Fibroblast of lung (primary cell): ENCODE measurements at regions not wholly inside any gene's neighbourhood (a gene's known extent, or its start where the extent isn't known, plus 50 kb on each side); places are given as distances from the start of the nearest gene placed in this dataset.

Experiments used
- DNase-seq, 2 donors: peaks; one replicate each; pipeline versions ENCODE4 v3.0.0 to v3.0.0-alpha.2; 2010; ENCODE audit warnings: low read depth in 2 of 2
- H2AFZ ChIP-seq: 2 replicates; pipeline ENCODE4 v1.5.1; 2012; ENCODE audit warnings: low read length, control low read depth, inconsistent platforms
- H3K27ac ChIP-seq: 2 replicates; pipeline ENCODE4 v1.5.1; 2011; ENCODE audit warnings: low read length, control low read depth; ENCODE audit not compliant: insufficient read depth
- H3K27me3 ChIP-seq: 2 replicates; pipeline ENCODE4 v1.5.1; 2011; ENCODE audit warnings: mild to moderate bottlenecking, low read length; ENCODE audit not compliant: control insufficient read depth, insufficient read depth
- H3K36me3 ChIP-seq: 2 replicates; pipeline ENCODE4 v1.5.1; 2011; ENCODE audit warnings: low read length; ENCODE audit not compliant: control insufficient read depth, insufficient read depth
- H3K4me1 ChIP-seq: 2 replicates; pipeline ENCODE4 v1.5.1; 2011; ENCODE audit warnings: low read length; ENCODE audit not compliant: control insufficient read depth, insufficient read depth; ENCODE audit errors: extremely low read depth
- H3K4me2 ChIP-seq: 2 replicates; pipeline ENCODE4 v1.5.1; 2011; ENCODE audit warnings: low read length, control low read depth; ENCODE audit not compliant: insufficient read depth; ENCODE audit errors: extremely low read depth
- H3K4me3 ChIP-seq, 4 experiments: fragments of 200-600 bp in 1 of 4; sonication (generic) in 1 of 4; replicated peaks in 1 of 4; 2 replicates each; pipeline ENCODE4 v1.5.1; 2011 to 2016; ENCODE audit warnings: low read length in 4 of 4, low read depth in 3 of 4, mild to moderate bottlenecking in 3 of 4, control low read depth in 2 of 4, inconsistent platforms in 1 of 4, mixed read lengths in 1 of 4; ENCODE audit not compliant: insufficient read depth in 1 of 4; ENCODE audit errors: control extremely low read depth in 1 of 4
- H3K79me2 ChIP-seq: 2 replicates; pipeline ENCODE4 v1.5.1; 2012; ENCODE audit warnings: mild to moderate bottlenecking, low read length, inconsistent platforms; ENCODE audit not compliant: control insufficient read depth, insufficient read depth
- H3K9ac ChIP-seq: 2 replicates; pipeline ENCODE4 v1.5.1; 2011; ENCODE audit warnings: mild to moderate bottlenecking, low read length, control low read depth; ENCODE audit not compliant: insufficient read depth
- H3K9me3 ChIP-seq: 2 replicates; pipeline ENCODE4 v1.5.1; 2012; ENCODE audit warnings: low read depth, low read length; ENCODE audit not compliant: control insufficient read depth, insufficient read depth
- H4K20me1 ChIP-seq: 2 replicates; pipeline ENCODE4 v1.5.1; 2011; ENCODE audit warnings: low read length; ENCODE audit not compliant: control insufficient read depth, insufficient read depth; ENCODE audit errors: extremely low read depth
- CTCF ChIP-seq, 2 donors: IDR thresholded peaks in 1 of 2; conservative IDR thresholded peaks in 1 of 2; 1 replicate in 1 of 2; 2 replicates in 1 of 2; pipeline ENCODE4 v1.5.1; 2011 to 2012; ENCODE audit warnings: low read length in 2 of 2, control low read depth in 1 of 2, inconsistent platforms in 1 of 2, low read depth in 1 of 2, mild to moderate bottlenecking in 1 of 2
- EZH2 ChIP-seq: IDR thresholded peaks from 2 replicates; pipeline ENCODE4 v1.5.1; 2012; ENCODE audit warnings: low read length, control low read depth, mild to moderate bottlenecking; ENCODE audit errors: missing control alignments

- Histone ChIP-seq H2AFZ (no peak overlapping the region), H3K36me3 (no peaks in the 10 kb centered on the region), H3K27me3 (no peaks in the 10 kb centered on the region), H4K20me1 (no peaks in the 10 kb centered on the region), H3K27ac (no peak overlapping the region), H3K9me3 (no peaks in the 10 kb centered on the region), H3K4me2 (no peak overlapping the region), H3K4me1 (no peaks in the 10 kb centered on the region), H3K79me2 (no peaks in the 10 kb centered on the region), H3K4me3 (no peak overlapping the region), H3K9ac (no peak overlapping the region)
- TF ChIP-seq EZH2 (no peak), CTCF (conservative IDR thresholded peaks at IDR 0.05 in 1 of 2, IDR thresholded peaks at IDR 0.05 in 1 of 2; ENCODE audit: low read depth in 1 of 2, low read length in 2 of 2) (no peak)
- no peak for DNase-seq
These were observed 242.4 kb upstream of the CAMK1G start for GRCh38 chr1:209341146-209341545.

DNA sequence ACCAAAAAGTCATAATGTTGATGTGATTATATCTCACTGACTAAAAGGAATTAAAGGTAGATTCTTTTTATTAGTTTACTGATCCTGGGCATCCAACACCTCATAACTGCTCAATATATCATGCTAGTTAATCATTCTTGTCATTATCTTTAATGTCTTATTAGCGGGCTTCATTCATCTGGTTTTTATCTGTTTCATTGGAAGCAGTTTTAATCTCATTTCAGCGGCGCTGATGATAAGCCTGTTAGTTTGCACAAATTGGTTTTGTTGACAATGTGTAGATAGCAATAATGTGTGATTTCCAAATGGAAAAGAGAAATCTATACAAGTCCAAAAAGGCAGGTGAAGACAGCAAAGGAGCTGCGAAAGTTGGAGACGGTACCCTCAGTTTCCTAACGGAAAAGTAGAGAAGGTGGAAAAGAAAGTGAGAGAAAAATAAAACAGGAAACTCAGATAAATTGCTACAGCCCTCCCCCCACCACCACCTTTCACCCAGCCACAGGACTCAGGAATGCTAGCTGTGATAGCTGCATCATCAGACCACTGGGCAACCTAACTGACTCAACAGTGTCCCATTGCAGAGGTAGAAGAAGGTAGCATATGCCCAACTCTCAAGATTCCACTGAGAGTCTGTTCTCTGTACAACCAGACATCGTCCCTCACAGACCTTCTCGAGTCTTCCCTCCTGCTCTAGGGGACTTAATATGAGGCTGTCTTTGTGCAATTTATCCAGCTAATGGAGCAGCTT, 241.7 kb upstream of the CAMK1G start:
- no peak overlapping the region for H3K9ac ChIP-seq
- H3K27ac ChIP-seq = no peak overlapping the region
- DNase-seq = no peak
- no peaks in the 10 kb centered on the region for H3K4me1 ChIP-seq
- H3K27me3 ChIP-seq = no peaks in the 10 kb centered on the region
- TF ChIP-seq CTCF (conservative IDR thresholded peaks at IDR 0.05 in 1 of 2, IDR thresholded peaks at IDR 0.05 in 1 of 2; ENCODE audit: low read depth in 1 of 2, low read length in 2 of 2) (no peak), EZH2 (no peak)
- no peaks in the 10 kb centered on the region for H3K9me3 ChIP-seq
- H3K36me3 ChIP-seq = no peaks in the 10 kb centered on the region
- H3K79me2 ChIP-seq = no peaks in the 10 kb centered on the region
- H3K4me2 ChIP-seq = no peak overlapping the region
- no peaks in the 10 kb centered on the region for H4K20me1 ChIP-seq
- no peak overlapping the region for H3K4me3 ChIP-seq
- H2AFZ ChIP-seq = no peak overlapping the region

DNA sequence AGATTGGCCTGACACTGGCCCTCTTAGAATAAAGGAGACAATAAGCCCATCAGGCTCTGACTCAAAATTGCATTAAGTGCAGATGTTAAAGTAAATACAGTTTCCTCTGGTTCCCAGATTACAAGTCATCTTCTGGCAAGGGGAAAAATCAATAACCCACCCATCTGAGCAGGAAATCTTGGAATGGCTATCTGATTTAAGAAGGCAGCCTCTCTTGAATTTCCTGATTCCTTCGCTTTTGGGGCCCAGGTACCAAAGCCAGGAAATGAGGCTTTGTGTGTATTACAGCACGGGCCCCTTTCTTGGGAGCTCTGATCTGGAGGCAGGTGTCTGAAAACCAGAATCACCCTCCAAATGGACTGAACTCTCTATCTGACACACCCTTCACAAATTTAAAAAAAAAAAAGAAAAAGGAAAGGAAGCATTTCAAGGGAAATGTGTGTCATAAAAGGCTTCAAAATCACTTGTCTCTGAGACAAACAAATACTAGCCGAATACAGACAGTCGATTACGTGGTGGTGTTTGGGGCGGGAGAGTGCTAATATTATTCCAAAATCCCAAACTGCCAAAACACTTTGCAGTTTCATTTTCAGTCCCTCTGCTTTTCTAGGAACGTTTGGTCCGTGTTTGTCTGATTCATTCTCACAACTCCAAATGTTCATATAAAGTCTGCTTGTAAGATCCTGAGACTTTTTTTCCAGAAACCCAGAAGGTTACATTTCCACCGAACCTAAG, 240.9 kb upstream of the CAMK1G start:
- H3K27ac ChIP-seq = no peak overlapping the region
- H2AFZ ChIP-seq = no peak overlapping the region
- no peaks in the 10 kb centered on the region for H3K4me1 ChIP-seq
- no peaks in the 10 kb centered on the region for H3K36me3 ChIP-seq
- no peaks in the 10 kb centered on the region for H3K9me3 ChIP-seq
- H3K4me2 ChIP-seq = no peak overlapping the region
- no peak overlapping the region for H3K9ac ChIP-seq
- no peak for DNase-seq
- no peaks in the 10 kb centered on the region for H4K20me1 ChIP-seq
- peak overlapping the region in 1 of 4 experiments; percentile 33 for H3K4me3 ChIP-seq
- TF ChIP-seq CTCF (conservative IDR thresholded peaks at IDR 0.05 in 1 of 2, IDR thresholded peaks at IDR 0.05 in 1 of 2; ENCODE audit: low read depth in 1 of 2, low read length in 2 of 2) (no peak), EZH2 (no peak)
- no peaks in the 10 kb centered on the region for H3K27me3 ChIP-seq
- H3K79me2 ChIP-seq = no peaks in the 10 kb centered on the region
